Mesenchymal stem cell (in vitro differentiated cells and primary cell): ENCODE measurements at regions not wholly inside any gene's neighbourhood (a gene's known extent, or its start where the extent isn't known, plus 50 kb on each side); places are given as distances from the start of the nearest gene placed in this dataset.

Experiments
- DNase-seq: peaks from one replicate; pipeline ENCODE4 v3.0.0-alpha.2; 2013
- H2AFZ ChIP-seq: one replicate; pipeline ENCODE4 v1.6.1; 2013; ENCODE audit warnings: low read depth, mild to moderate bottlenecking, control low read depth, inconsistent platforms, low read length, moderate library complexity
- H2AK5ac ChIP-seq: 2 replicates; pipeline ENCODE4 v1.6.1; 2013; ENCODE audit warnings: low read length, moderate library complexity, mild to moderate bottlenecking, inconsistent platforms; ENCODE audit not compliant: severe bottlenecking
- H2BK120ac ChIP-seq: one replicate; pipeline ENCODE4 v1.6.1; 2013; ENCODE audit warnings: low read depth, mild to moderate bottlenecking, inconsistent platforms, low read length, moderate library complexity
- H2BK12ac ChIP-seq, 2 experiments: one replicate each; pipeline ENCODE4 v1.6.1; 2013; ENCODE audit warnings: inconsistent platforms in 2 of 2, low read length in 2 of 2, mild to moderate bottlenecking in 2 of 2, moderate library complexity in 2 of 2, control low read depth in 1 of 2
- H2BK15ac ChIP-seq: one replicate; pipeline ENCODE4 v1.6.1; 2013; ENCODE audit warnings: mild to moderate bottlenecking, low read depth, inconsistent platforms; ENCODE audit not compliant: poor library complexity, severe bottlenecking
- H2BK5ac ChIP-seq: 2 replicates; pipeline ENCODE4 v1.6.1; 2013; ENCODE audit warnings: low read depth, mild to moderate bottlenecking, low read length, control low read depth, inconsistent platforms; ENCODE audit not compliant: poor library complexity, severe bottlenecking
- H3K14ac ChIP-seq, 2 experiments: one replicate each; pipeline ENCODE4 v1.6.1; 2013; ENCODE audit warnings: inconsistent platforms in 2 of 2, low read length in 2 of 2, control low read depth in 1 of 2, mild to moderate bottlenecking in 1 of 2, moderate library complexity in 1 of 2
- H3K18ac ChIP-seq, 2 experiments: one replicate each; pipeline ENCODE4 v1.6.1; 2013; ENCODE audit warnings: inconsistent platforms in 2 of 2, low read length in 2 of 2, control low read depth in 1 of 2, low read depth in 1 of 2, mild to moderate bottlenecking in 1 of 2
- H3K23ac ChIP-seq, 2 experiments: one replicate each; pipeline ENCODE4 v1.6.1; 2013; ENCODE audit warnings: inconsistent platforms in 2 of 2, low read length in 2 of 2, mild to moderate bottlenecking in 2 of 2, moderate library complexity in 2 of 2, control low read depth in 1 of 2
- H3K27ac ChIP-seq: 2 replicates; pipeline ENCODE4 v1.5.1; 2013; ENCODE audit warnings: mild to moderate bottlenecking, moderate library complexity, low read length, control low read depth, inconsistent platforms; ENCODE audit not compliant: poor library complexity, severe bottlenecking
- H3K27me3 ChIP-seq, 2 experiments: 2 replicates each; pipeline versions ENCODE4 v1.6.1 to v1.7.0; 2013; ENCODE audit warnings: low read length in 2 of 2, mild to moderate bottlenecking in 2 of 2, moderate library complexity in 2 of 2, control low read depth in 1 of 2, inconsistent platforms in 1 of 2; ENCODE audit not compliant: control insufficient read depth in 1 of 2, insufficient read depth in 1 of 2
- H3K36me3 ChIP-seq, 2 experiments: 2 replicates each; pipeline versions ENCODE4 v1.6.1 to v1.7.0; 2013; ENCODE audit warnings: low read length in 2 of 2, control low read depth in 1 of 2, inconsistent platforms in 1 of 2, low read depth in 1 of 2, mild to moderate bottlenecking in 1 of 2; ENCODE audit not compliant: insufficient read depth in 2 of 2, control insufficient read depth in 1 of 2
- H3K4ac ChIP-seq, 2 experiments: one replicate each; pipeline ENCODE4 v1.6.1; 2013; ENCODE audit warnings: inconsistent platforms in 2 of 2, low read length in 2 of 2, mild to moderate bottlenecking in 2 of 2, moderate library complexity in 2 of 2, control low read depth in 1 of 2, low read depth in 1 of 2
- H3K4me1 ChIP-seq: 2 replicates; pipeline ENCODE4 v1.6.1; 2013; ENCODE audit warnings: low read depth, low read length, control low read depth; ENCODE audit not compliant: control insufficient read depth, insufficient read depth
- H3K4me2 ChIP-seq: 2 replicates; pipeline ENCODE4 v1.6.1; 2013; ENCODE audit warnings: low read length, mild to moderate bottlenecking, inconsistent platforms; ENCODE audit not compliant: poor library complexity, severe bottlenecking
- H3K4me3 ChIP-seq, 2 experiments: 2 replicates each; pipeline versions ENCODE4 v1.5.1 to v1.7.0; 2013; ENCODE audit warnings: low read length in 2 of 2, mild to moderate bottlenecking in 2 of 2, control low read depth in 1 of 2, low read depth in 1 of 2; ENCODE audit not compliant: insufficient read depth in 1 of 2
- H3K79me1 ChIP-seq: replicated peaks from 2 replicates; pipeline ENCODE4 v1.6.1; 2013; ENCODE audit warnings: mild to moderate bottlenecking, control low read depth, low read length, inconsistent platforms; ENCODE audit not compliant: poor library complexity, severe bottlenecking
- H3K9ac ChIP-seq: 2 replicates; pipeline ENCODE4 v1.7.0; 2013; ENCODE audit warnings: mild to moderate bottlenecking, low read length, moderate library complexity
- H3K9me3 ChIP-seq: 2 replicates; pipeline ENCODE4 v1.7.0; 2013; ENCODE audit warnings: mild to moderate bottlenecking, low read length; ENCODE audit not compliant: control insufficient read depth
- H4K8ac ChIP-seq: one replicate; pipeline ENCODE4 v1.6.1; 2013; ENCODE audit warnings: inconsistent platforms, mild to moderate bottlenecking, low read length, moderate library complexity
- H4K91ac ChIP-seq: one replicate; pipeline ENCODE4 v1.6.1; 2013; ENCODE audit warnings: mild to moderate bottlenecking, low read length, inconsistent platforms
- WGBS: methylation state at CpG from one replicate; pipeline ENCODE4 v1.1.7; 2013; ENCODE audit warnings: mixed read lengths; 5-methylcytosine and 5-hydroxymethylcytosine counted together

- Histone ChIP-seq H3K14ac (no peak overlapping the region), H3K9me3 (peaks cover 3% of the 10 kb centered on the region), H3K79me1 (no peaks in the 10 kb centered on the region), H3K9ac (no peak overlapping the region), H3K23ac (no peak overlapping the region), H4K8ac (no peak overlapping the region), H2BK15ac (no peak overlapping the region), H3K18ac (no peak overlapping the region), H3K36me3 (no peaks in the 10 kb centered on the region), H2BK120ac (no peak overlapping the region), H2BK12ac (no peak overlapping the region), H2AK5ac (no peak overlapping the region), H2BK5ac (no peak overlapping the region), H2AFZ (no peak overlapping the region), H3K27ac (no peak overlapping the region), H3K27me3 (no peaks in the 10 kb centered on the region), H3K4me3 (no peak overlapping the region), H3K4ac (no peak overlapping the region), H3K4me1 (no peaks in the 10 kb centered on the region), H3K4me2 (no peak overlapping the region), H4K91ac (no peak overlapping the region)
- no peak for DNase-seq
Observed at GRCh38 chr1:57671750-57672149, 247.9 kb upstream of the DAB1 start.

- H3K36me3 ChIP-seq = no peaks in the 10 kb centered on the region
- H4K91ac ChIP-seq = no peak overlapping the region
Observed at GRCh38 chr1:57659804-57660203, 235.9 kb upstream of the DAB1 start.

DNA sequence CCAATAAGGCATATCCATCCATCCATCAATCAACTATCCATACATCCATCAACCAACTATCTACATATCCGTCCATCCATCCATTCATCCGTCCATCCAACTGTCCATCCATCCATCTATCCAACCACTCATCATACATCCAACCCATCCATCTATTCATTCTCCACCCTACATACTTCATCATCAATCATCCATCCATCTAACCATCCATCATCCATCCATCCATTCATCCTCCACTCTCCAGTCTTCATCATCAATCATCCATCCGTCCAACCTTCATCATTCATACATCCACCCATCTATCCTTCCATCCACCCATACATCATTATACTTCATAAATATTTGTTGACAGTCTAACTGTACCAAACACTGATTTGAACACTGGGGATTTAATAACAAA lies 231.3 kb upstream of the DAB1 start:
- Histone ChIP-seq H3K14ac (no peak overlapping the region), H3K27me3 (no peaks in the 10 kb centered on the region), H2AK5ac (no peak overlapping the region), H4K8ac (no peak overlapping the region), H3K27ac (no peak overlapping the region), H2AFZ (no peak overlapping the region), H3K4me1 (no peaks in the 10 kb centered on the region), H2BK120ac (no peak overlapping the region), H3K9ac (no peak overlapping the region), H2BK12ac (no peak overlapping the region), H3K4ac (no peak overlapping the region), H2BK5ac (no peak overlapping the region), H3K36me3 (no peaks in the 10 kb centered on the region), H3K9me3 (no peaks in the 10 kb centered on the region), H3K4me3 (no peak overlapping the region), H2BK15ac (no peak overlapping the region), H3K18ac (no peak overlapping the region), H3K23ac (no peak overlapping the region), H3K79me1 (no peaks in the 10 kb centered on the region), H4K91ac (no peak overlapping the region), H3K4me2 (no peak overlapping the region)
- 87% methylated on average over 3 of the region's 3 CpGs for WGBS
- no peak for DNase-seq

More at GRCh38 chr1:57659804-57660203, 235.9 kb upstream of the DAB1 start:
- Histone ChIP-seq H3K4me2 (no peak overlapping the region), H2BK12ac (no peak overlapping the region), H4K8ac (no peak overlapping the region), H3K79me1 (no peaks in the 10 kb centered on the region), H3K4ac (no peak overlapping the region), H3K9me3 (no peaks in the 10 kb centered on the region), H3K27me3 (no peaks in the 10 kb centered on the region), H2AK5ac (no peak overlapping the region), H3K4me3 (no peak overlapping the region), H2BK5ac (no peak overlapping the region), H2BK15ac (no peak overlapping the region), H3K9ac (no peak overlapping the region), H3K27ac (no peak overlapping the region), H2BK120ac (no peak overlapping the region), H3K23ac (no peak overlapping the region), H3K18ac (no peak overlapping the region), H3K4me1 (no peaks in the 10 kb centered on the region), H3K14ac (no peak overlapping the region), H2AFZ (no peak overlapping the region)
- DNase-seq = no peak
- 86% methylated on average over 1 of the region's 1 CpG for WGBS

- no peaks in the 10 kb centered on the region for H3K79me1 ChIP-seq
- H3K4ac ChIP-seq = no peak overlapping the region
- H3K4me1 ChIP-seq = no peaks in the 10 kb centered on the region
- H2AK5ac ChIP-seq = no peak overlapping the region
- no peaks in the 10 kb centered on the region for H3K9me3 ChIP-seq
- no peak overlapping the region for H3K9ac ChIP-seq
- no peak overlapping the region for H3K4me3 ChIP-seq
- no peak for DNase-seq
- peaks cover 0 to 9% of the 10 kb centered on the region in 2 experiments for H3K27me3 ChIP-seq
- H2BK12ac ChIP-seq = no peak overlapping the region
- H3K27ac ChIP-seq = no peak overlapping the region
- no peak overlapping the region for H3K23ac ChIP-seq
- no peak overlapping the region for H3K14ac ChIP-seq
- no peaks in the 10 kb centered on the region for H3K36me3 ChIP-seq
- H4K91ac ChIP-seq = no peak overlapping the region
- 91% methylated on average over 2 of the region's 2 CpGs for WGBS
- no peak overlapping the region for H2BK5ac ChIP-seq
- no peak overlapping the region for H2AFZ ChIP-seq
- no peak overlapping the region for H2BK120ac ChIP-seq
- no peak overlapping the region for H3K4me2 ChIP-seq
- no peak overlapping the region for H2BK15ac ChIP-seq
- no peak overlapping the region for H4K8ac ChIP-seq
- H3K18ac ChIP-seq = no peak overlapping the region
Observed at GRCh38 chr1:57644667-57645066, 220.8 kb upstream of the DAB1 start.
